GM12864 (cell line): ENCODE measurements at regions not wholly inside any gene's neighbourhood (a gene's known extent, or its start where the extent isn't known, plus 50 kb on each side); places are given as distances from the start of the nearest gene placed in this dataset.

Experiments
- DNase-seq: peaks from one replicate; pipeline ENCODE4 v3.0.0-alpha.2; 2011; ENCODE audit warnings: low read depth
- H3K4me3 ChIP-seq: 2 replicates; pipeline ENCODE4 v1.5.1; 2011; ENCODE audit warnings: mild to moderate bottlenecking, low read depth, low read length, control low read depth
- TF ChIP-seq, protein P1 (sequence below): IDR thresholded peaks from 2 replicates; pipeline ENCODE4 v1.5.1; 2011; ENCODE audit warnings: low read depth, mild to moderate bottlenecking, moderate library complexity, low read length, control low read depth, inconsistent platforms; ENCODE audit errors: missing control alignments

DNA sequence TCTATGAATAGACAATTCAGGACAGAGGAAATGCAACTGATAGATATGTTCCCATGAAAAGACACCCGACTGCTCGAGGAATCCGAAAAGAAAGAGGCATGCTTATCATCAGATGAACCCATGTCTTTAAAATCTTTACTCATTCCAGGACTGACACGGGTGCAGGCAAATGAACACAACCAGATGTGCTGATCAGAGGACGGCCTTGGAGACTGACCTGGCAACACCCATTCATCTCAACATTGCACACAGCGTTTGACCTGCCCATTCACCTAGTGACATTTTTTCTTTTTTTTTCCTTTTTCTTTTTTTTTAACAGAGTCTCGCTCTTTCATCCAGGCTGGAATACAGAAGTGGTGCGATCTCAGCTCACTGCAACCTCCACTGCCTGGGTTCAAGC, 377.5 kb downstream of the EIPR1 start:
- H3K4me3 ChIP-seq = no peak overlapping the region
- DNase-seq = no peak
- TF ChIP-seq, protein P1, sequence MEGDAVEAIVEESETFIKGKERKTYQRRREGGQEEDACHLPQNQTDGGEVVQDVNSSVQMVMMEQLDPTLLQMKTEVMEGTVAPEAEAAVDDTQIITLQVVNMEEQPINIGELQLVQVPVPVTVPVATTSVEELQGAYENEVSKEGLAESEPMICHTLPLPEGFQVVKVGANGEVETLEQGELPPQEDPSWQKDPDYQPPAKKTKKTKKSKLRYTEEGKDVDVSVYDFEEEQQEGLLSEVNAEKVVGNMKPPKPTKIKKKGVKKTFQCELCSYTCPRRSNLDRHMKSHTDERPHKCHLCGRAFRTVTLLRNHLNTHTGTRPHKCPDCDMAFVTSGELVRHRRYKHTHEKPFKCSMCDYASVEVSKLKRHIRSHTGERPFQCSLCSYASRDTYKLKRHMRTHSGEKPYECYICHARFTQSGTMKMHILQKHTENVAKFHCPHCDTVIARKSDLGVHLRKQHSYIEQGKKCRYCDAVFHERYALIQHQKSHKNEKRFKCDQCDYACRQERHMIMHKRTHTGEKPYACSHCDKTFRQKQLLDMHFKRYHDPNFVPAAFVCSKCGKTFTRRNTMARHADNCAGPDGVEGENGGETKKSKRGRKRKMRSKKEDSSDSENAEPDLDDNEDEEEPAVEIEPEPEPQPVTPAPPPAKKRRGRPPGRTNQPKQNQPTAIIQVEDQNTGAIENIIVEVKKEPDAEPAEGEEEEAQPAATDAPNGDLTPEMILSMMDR = no peak

DNA sequence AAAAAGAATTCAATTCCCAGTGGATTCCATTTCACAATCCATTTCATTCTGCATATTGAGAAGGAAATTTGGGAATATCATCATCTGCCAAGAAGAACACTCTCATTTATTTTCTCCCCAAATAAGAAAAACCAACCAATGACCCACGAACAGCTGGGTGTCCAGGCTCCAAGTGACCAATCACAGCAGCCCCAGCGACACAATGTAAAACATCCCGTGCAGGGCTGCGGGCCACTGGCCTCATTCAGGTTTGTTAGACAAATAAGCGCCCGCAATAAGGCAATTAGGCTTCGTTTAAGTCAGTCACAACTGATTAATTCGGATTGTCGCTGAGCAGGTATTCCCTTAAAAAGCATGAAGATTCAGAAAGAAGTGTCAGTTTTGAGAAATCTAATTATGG, 378.6 kb downstream of the EIPR1 start:
- no peak overlapping the region for H3K4me3 ChIP-seq
- TF ChIP-seq, protein P1 = no peak
- DNase-seq = no peak

DNA sequence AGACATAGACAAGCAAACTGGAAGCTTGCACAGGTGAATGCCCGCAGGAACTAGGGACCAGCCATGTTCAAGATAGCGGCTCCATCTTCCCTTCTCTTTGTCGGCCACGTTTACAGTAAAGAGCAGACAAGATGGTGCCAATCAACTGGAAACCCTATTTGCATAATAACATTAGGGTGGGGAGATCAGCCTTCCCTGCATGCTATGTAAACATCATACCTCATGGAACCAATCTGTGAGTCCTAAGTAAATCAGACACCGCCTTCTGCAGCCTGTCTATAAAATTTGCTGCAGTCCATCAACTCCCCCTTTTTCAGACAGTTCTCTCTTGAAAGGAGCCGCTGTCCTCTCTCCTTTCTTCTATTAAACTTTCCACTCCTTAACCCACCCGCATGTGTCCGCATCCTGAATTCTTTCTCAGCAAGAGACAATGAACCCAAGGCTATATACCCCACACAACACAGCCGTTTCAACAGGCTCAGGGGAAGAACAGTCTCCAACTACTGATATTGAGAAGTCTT, 384.4 kb downstream of the EIPR1 start:
- TF ChIP-seq, protein P1 = no peak
- H3K4me3 ChIP-seq = no peak overlapping the region
- DNase-seq = no peak

DNA sequence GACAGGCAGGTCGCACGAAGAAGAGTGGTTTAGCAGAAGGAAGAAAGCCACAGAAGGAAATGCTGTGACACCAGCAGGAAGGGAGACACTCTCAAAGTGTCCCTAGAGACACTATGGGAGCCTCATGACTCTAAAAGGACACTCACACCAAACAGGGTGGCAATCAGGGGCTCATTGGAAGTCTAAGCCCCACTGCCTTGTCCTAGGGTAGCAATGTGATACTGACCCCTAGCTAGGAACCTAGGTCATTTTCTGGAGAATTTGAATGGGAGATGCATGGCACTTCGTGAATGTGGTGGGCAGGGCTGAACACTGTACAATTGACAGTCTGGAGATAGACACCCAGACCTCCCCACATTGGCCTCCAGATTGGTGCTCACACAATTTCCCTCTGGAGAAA, 385.0 kb downstream of the EIPR1 start:
- no peak overlapping the region for H3K4me3 ChIP-seq
- TF ChIP-seq, protein P1 = no peak
- no peak for DNase-seq

DNA sequence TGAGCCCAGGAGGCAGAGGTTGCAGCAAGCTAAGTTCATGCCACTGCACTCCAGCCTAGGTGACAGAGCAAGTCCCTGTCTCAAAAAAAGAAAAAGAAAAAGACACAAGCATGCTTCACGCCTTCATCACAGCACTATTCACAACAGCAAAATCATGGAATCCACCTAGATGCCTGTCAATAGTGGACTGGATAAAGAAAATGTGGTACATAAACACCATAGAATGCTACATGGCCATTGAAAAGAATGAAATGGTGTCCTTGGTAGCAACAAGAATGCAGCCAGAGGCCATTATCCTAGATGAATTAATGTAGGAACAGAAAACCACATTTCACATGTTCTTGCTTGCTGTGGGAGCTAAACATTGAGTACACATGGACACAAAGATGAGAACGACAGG, 392.6 kb downstream of the EIPR1 start:
- H3K4me3 ChIP-seq = no peak overlapping the region
- no peak for DNase-seq
- TF ChIP-seq, protein P1 = no peak

DNA sequence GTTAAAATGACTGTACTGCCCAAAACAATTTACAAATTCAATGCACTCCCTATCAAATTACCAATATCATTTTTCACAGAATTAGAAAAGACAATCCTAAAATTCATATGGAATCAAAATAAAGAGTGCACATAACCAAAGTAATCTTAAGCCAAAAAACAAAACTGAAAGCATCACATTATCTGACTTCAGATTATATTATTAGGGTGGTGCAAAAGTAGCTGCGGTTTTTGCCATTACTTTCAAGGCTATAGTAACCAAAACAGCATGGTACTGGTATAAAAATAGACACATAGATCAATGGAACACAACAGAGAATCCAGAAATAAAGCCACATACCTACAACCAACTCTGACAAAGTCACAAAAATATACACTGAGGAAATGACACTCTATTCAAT, 396.6 kb downstream of the EIPR1 start:
- no peak for DNase-seq
- TF ChIP-seq, protein P1 = no peak
- H3K4me3 ChIP-seq = no peak overlapping the region

DNA sequence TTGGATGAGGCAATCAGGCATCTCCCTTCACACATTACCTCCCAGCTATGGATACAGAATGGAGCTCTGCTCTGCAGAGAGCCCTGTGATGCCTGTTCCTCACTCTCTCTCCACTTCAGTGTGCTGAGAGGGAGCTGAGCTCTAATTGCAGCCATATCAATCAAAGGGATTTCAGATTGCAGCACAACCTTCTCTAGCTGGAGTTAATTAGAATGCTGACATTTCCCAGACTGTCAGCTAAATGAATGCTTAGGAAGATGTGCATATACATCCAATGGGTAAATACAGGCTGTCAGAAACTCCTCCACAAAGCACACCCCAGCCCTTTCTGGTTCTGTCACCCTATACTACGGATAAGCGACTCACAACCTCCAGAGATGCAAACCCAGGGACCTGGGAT, 402.6 kb downstream of the EIPR1 start:
- TF ChIP-seq, protein P1 = no peak
- no peak for DNase-seq
- no peak overlapping the region for H3K4me3 ChIP-seq
